ENCODE measurements at regions not wholly inside any gene's neighbourhood (a gene's known extent, or its start where the extent isn't known, plus 50 kb on each side); places are given as distances from the start of the nearest gene placed in this dataset.

DNA sequence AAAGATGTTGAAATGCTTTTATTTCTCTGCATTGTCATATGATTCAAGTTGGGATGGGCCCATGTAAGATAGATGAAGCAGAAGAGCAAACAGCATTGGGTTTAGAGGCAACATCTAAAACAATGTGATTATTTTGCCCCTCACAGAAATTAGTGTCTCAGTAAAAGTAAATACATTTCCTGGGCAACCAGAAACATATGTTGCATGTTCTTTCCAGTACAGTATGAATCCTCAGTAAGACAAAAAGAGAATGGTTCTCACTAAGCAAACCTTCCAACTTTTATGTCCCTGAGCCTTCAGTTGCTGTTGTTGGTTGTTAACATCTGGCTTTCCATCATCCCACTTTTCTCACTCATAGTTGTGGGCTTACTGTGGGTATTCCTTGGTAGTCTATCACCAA, 222.5 kb upstream of the PRPS1L1 start:
- TF ChIP-seq, protein P1, sequence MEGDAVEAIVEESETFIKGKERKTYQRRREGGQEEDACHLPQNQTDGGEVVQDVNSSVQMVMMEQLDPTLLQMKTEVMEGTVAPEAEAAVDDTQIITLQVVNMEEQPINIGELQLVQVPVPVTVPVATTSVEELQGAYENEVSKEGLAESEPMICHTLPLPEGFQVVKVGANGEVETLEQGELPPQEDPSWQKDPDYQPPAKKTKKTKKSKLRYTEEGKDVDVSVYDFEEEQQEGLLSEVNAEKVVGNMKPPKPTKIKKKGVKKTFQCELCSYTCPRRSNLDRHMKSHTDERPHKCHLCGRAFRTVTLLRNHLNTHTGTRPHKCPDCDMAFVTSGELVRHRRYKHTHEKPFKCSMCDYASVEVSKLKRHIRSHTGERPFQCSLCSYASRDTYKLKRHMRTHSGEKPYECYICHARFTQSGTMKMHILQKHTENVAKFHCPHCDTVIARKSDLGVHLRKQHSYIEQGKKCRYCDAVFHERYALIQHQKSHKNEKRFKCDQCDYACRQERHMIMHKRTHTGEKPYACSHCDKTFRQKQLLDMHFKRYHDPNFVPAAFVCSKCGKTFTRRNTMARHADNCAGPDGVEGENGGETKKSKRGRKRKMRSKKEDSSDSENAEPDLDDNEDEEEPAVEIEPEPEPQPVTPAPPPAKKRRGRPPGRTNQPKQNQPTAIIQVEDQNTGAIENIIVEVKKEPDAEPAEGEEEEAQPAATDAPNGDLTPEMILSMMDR (IDR thresholded peaks at IDR 0.05; ENCODE audit: unreplicated experiment): no peak
- BruUV-seq (replicated peaks): no TSS peak
- intact Hi-C loops (cut with micrococcal nuclease): no loop called here
- DNase-seq (ENCODE audit: unreplicated experiment): no peak
- no peaks in the 10 kb centered on the region for H3K36me3 Mint-ChIP-seq (ENCODE audit: insufficient read depth, unreplicated experiment)
- CTCF ChIA-PET: no interaction called here
- POLR2A ChIA-PET: interaction anchor here (0.7 kb wide), 1 partner anchor 203 kb away, joined by 3 read pairs; no protein-coding TSS in a partner anchor
- H3K27ac Mint-ChIP-seq (ENCODE audit: low read depth, unreplicated experiment): no peak overlapping the region
- no peak overlapping the region for H3K4me3 Mint-ChIP-seq (ENCODE audit: unreplicated experiment)
- no peaks in the 10 kb centered on the region for H3K27me3 Mint-ChIP-seq (ENCODE audit: insufficient read depth, unreplicated experiment)
- H3K9me3 Mint-ChIP-seq (ENCODE audit: unreplicated experiment): peaks cover 19% of the 10 kb centered on the region
- no peaks in the 10 kb centered on the region for H3K4me1 Mint-ChIP-seq (ENCODE audit: insufficient read depth, unreplicated experiment)

- CTCF ChIA-PET: no interaction called here
- POLR2A ChIA-PET: interaction anchor here (1.0 kb wide), 1 partner anchor 27 kb away, joined by 3 read pairs; no protein-coding TSS in a partner anchor
- TF ChIP-seq, protein P1 (IDR thresholded peaks at IDR 0.05; ENCODE audit: unreplicated experiment): no peak
- no TSS peak for BruUV-seq (replicated peaks)
- Mint-ChIP-seq H3K9me3 (ENCODE audit: unreplicated experiment) (peaks cover 16% of the 10 kb centered on the region), H3K36me3 (ENCODE audit: insufficient read depth, unreplicated experiment) (no peaks in the 10 kb centered on the region), H3K4me3 (ENCODE audit: unreplicated experiment) (no peak overlapping the region), H3K27ac (ENCODE audit: low read depth, unreplicated experiment) (no peak overlapping the region), H3K4me1 (ENCODE audit: insufficient read depth, unreplicated experiment) (no peaks in the 10 kb centered on the region), H3K27me3 (ENCODE audit: insufficient read depth, unreplicated experiment) (no peaks in the 10 kb centered on the region)
- intact Hi-C loops (cut with micrococcal nuclease): no loop called here
- peak; percentile 13 for DNase-seq (ENCODE audit: unreplicated experiment)
These were observed 230.1 kb upstream of the PRPS1L1 start for GRCh38 chr7:18257711-18258110.

- H3K27ac Mint-ChIP-seq (ENCODE audit: low read depth, unreplicated experiment): no peak overlapping the region
- ChIA-PET POLR2A (interaction anchor here (0.5 to 0.7 kb wide), 2 partner anchors 16 to 576 kb away, joined by 3 read pairs; no protein-coding TSS in a partner anchor), CTCF (interaction anchor here (0.6 kb wide), 1 partner anchor 13 kb away, joined by 3 read pairs; no protein-coding TSS in a partner anchor)
- no peaks in the 10 kb centered on the region for H3K36me3 Mint-ChIP-seq (ENCODE audit: insufficient read depth, unreplicated experiment)
- no TSS peak for BruUV-seq (replicated peaks)
- peaks cover 14% of the 10 kb centered on the region for H3K9me3 Mint-ChIP-seq (ENCODE audit: unreplicated experiment)
- TF ChIP-seq, protein P1 (IDR thresholded peaks at IDR 0.05; ENCODE audit: unreplicated experiment): no peak
- H3K4me1 Mint-ChIP-seq (ENCODE audit: insufficient read depth, unreplicated experiment): no peaks in the 10 kb centered on the region
- no peaks in the 10 kb centered on the region for H3K27me3 Mint-ChIP-seq (ENCODE audit: insufficient read depth, unreplicated experiment)
- no peak overlapping the region for H3K4me3 Mint-ChIP-seq (ENCODE audit: unreplicated experiment)
- intact Hi-C loops (cut with micrococcal nuclease): no loop called here
- DNase-seq (ENCODE audit: unreplicated experiment): peak; percentile 31
These were observed 233.5 kb upstream of the HDAC9 start for GRCh38 chr7:18262058-18262457.

- CTCF ChIA-PET: interaction anchor here (0.7 to 1.0 kb wide), 3 partner anchors 10 to 490 kb away, joined by 3 to 4 read pairs (median 3); no protein-coding TSS in a partner anchor
- TF ChIP-seq, protein P1 (IDR thresholded peaks at IDR 0.05; ENCODE audit: unreplicated experiment): no peak
- no peaks in the 10 kb centered on the region for H3K27me3 Mint-ChIP-seq (ENCODE audit: insufficient read depth, unreplicated experiment)
- no TSS peak for BruUV-seq (replicated peaks)
- no peak for DNase-seq (ENCODE audit: unreplicated experiment)
- intact Hi-C loops (cut with micrococcal nuclease): no loop called here
- POLR2A ChIA-PET: no interaction called here
- H3K36me3 Mint-ChIP-seq (ENCODE audit: insufficient read depth, unreplicated experiment): no peaks in the 10 kb centered on the region
- H3K27ac Mint-ChIP-seq (ENCODE audit: low read depth, unreplicated experiment): no peak overlapping the region
- H3K4me1 Mint-ChIP-seq (ENCODE audit: insufficient read depth, unreplicated experiment): no peaks in the 10 kb centered on the region
- H3K9me3 Mint-ChIP-seq (ENCODE audit: unreplicated experiment): peaks cover 14% of the 10 kb centered on the region
- no peak overlapping the region for H3K4me3 Mint-ChIP-seq (ENCODE audit: unreplicated experiment)
These were observed 229.8 kb upstream of the HDAC9 start for GRCh38 chr7:18265611-18266281.
